ENCODE measurements at regions not wholly inside any gene's neighbourhood (a gene's known extent, or its start where the extent isn't known, plus 50 kb on each side); places are given as distances from the start of the nearest gene placed in this dataset.

DNA sequence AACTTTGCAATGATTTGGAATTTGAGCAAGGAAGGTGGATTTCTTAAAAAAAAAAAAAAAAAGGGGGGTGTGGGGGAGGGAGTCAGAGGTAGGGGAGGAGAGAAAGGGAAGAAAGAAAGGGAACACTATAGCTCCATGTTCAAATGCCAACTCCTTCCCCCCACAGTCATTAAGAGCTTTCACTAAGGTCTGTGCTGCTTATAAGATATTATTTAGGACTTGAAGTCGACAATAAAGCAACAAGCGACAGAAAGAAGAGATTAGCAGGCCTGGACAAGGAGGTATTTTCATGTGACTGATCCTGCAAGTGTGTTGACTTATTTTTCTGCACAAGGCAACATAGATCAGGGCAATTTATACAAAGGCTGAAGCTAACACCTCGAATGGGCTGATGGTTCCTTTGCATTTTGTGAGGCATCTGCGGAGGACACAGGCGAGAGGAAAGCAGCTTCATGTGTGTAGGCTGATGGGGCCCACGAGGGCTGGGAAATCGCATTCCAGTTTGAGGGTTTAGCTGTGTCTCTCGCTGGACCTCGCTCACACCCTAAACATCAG lies 382.0 kb downstream of the SOX11 start:
- no peaks in the 10 kb centered on the region for H4K20me1 ChIP-seq (ENCODE audit: insufficient read depth, low read length)
- peak overlapping the region; percentile 75 for H3K9ac ChIP-seq (ENCODE audit: low read length)
- no peaks in the 10 kb centered on the region for H3K36me3 ChIP-seq (ENCODE audit: insufficient read depth, low read length)
- H3K27ac Mint-ChIP-seq (ENCODE audit: unreplicated experiment), result peak overlapping the region; percentile 83
- no peak for TF ChIP-seq EZH2 (IDR thresholded peaks at IDR 0.05; ENCODE audit: insufficient read depth, low read length)
- no peak for TF ChIP-seq CTCF (IDR thresholded peaks at IDR 0.05; ENCODE audit: insufficient read depth, low read depth, low read length)
- no peaks in the 10 kb centered on the region for H3K36me3 Mint-ChIP-seq (ENCODE audit: low read depth, unreplicated experiment)
- no peaks in the 10 kb centered on the region for H3K9me3 ChIP-seq (ENCODE audit: insufficient read depth, low read depth, low read length)
- no peaks in the 10 kb centered on the region for H3K79me2 ChIP-seq (ENCODE audit: insufficient read depth, low read length)
- H3K4me3 ChIP-seq (ENCODE audit: insufficient read depth, low read depth, low read length), result peak overlapping the region; percentile 32
- H3K9me3 Mint-ChIP-seq (ENCODE audit: unreplicated experiment), result no peaks in the 10 kb centered on the region
- H3K4me3 Mint-ChIP-seq (ENCODE audit: unreplicated experiment), result no peak overlapping the region
- H3K27me3 ChIP-seq (ENCODE audit: insufficient read depth, low read length), result no peaks in the 10 kb centered on the region
- H3K4me2 ChIP-seq (ENCODE audit: low read length), result peak overlapping the region; percentile 82
- no peaks in the 10 kb centered on the region for H3K27me3 Mint-ChIP-seq (ENCODE audit: low read depth, unreplicated experiment)
- no peak for FAIRE-seq
- H3K27ac ChIP-seq (ENCODE audit: low read depth, low read length), result peak overlapping the region; percentile 89
- H3K4me1 ChIP-seq (ENCODE audit: insufficient read depth, low read length), result peaks cover 17% of the 10 kb centered on the region
- no peak for DNase-seq (ENCODE audit: low read depth)
- H2AFZ ChIP-seq (ENCODE audit: low read depth, low read length), result peak overlapping the region; percentile 80
- peaks cover 6% of the 10 kb centered on the region for H3K4me1 Mint-ChIP-seq (ENCODE audit: low read depth, unreplicated experiment)

- FAIRE-seq (no peak), DNase-seq (ENCODE audit: low read depth) (no peak)
- H3K9me3 ChIP-seq (ENCODE audit: insufficient read depth, low read depth, low read length), result no peaks in the 10 kb centered on the region
- TF ChIP-seq CTCF (IDR thresholded peaks at IDR 0.05; ENCODE audit: insufficient read depth, low read depth, low read length), result no peak
- TF ChIP-seq EZH2 (IDR thresholded peaks at IDR 0.05; ENCODE audit: insufficient read depth, low read length), result no peak
- no peaks in the 10 kb centered on the region for H3K79me2 ChIP-seq (ENCODE audit: insufficient read depth, low read length)
- H2AFZ ChIP-seq (ENCODE audit: low read depth, low read length), result no peak overlapping the region
- no peak overlapping the region for H3K4me2 ChIP-seq (ENCODE audit: low read length)
- no peaks in the 10 kb centered on the region for H3K36me3 ChIP-seq (ENCODE audit: insufficient read depth, low read length)
- no peak overlapping the region for H3K27ac Mint-ChIP-seq (ENCODE audit: unreplicated experiment)
- H3K4me3 ChIP-seq (ENCODE audit: insufficient read depth, low read depth, low read length), result no peak overlapping the region
- H3K4me1 Mint-ChIP-seq (ENCODE audit: low read depth, unreplicated experiment), result peaks cover 6% of the 10 kb centered on the region
- H3K4me3 Mint-ChIP-seq (ENCODE audit: unreplicated experiment), result no peak overlapping the region
- H3K27ac ChIP-seq (ENCODE audit: low read depth, low read length), result no peak overlapping the region
- H4K20me1 ChIP-seq (ENCODE audit: insufficient read depth, low read length), result no peaks in the 10 kb centered on the region
- no peaks in the 10 kb centered on the region for H3K9me3 Mint-ChIP-seq (ENCODE audit: unreplicated experiment)
- no peaks in the 10 kb centered on the region for H3K27me3 ChIP-seq (ENCODE audit: insufficient read depth, low read length)
- H3K4me1 ChIP-seq (ENCODE audit: insufficient read depth, low read length), result peaks cover 17% of the 10 kb centered on the region
- H3K36me3 Mint-ChIP-seq (ENCODE audit: low read depth, unreplicated experiment), result no peaks in the 10 kb centered on the region
- H3K27me3 Mint-ChIP-seq (ENCODE audit: low read depth, unreplicated experiment), result no peaks in the 10 kb centered on the region
- H3K9ac ChIP-seq (ENCODE audit: low read length), result no peak overlapping the region
Measured at GRCh38 chr2:6077585-6077984, 385.4 kb downstream of the SOX11 start.

- H3K4me1 Mint-ChIP-seq (ENCODE audit: low read depth, unreplicated experiment), result peaks cover 1% of the 10 kb centered on the region
- FAIRE-seq (no peak), DNase-seq (ENCODE audit: low read depth) (no peak)
- no peaks in the 10 kb centered on the region for H3K9me3 ChIP-seq (ENCODE audit: insufficient read depth, low read depth, low read length)
- no peak overlapping the region for H3K9ac ChIP-seq (ENCODE audit: low read length)
- H3K79me2 ChIP-seq (ENCODE audit: insufficient read depth, low read length), result no peaks in the 10 kb centered on the region
- H3K27ac Mint-ChIP-seq (ENCODE audit: unreplicated experiment), result no peak overlapping the region
- no peaks in the 10 kb centered on the region for H4K20me1 ChIP-seq (ENCODE audit: insufficient read depth, low read length)
- TF ChIP-seq CTCF (IDR thresholded peaks at IDR 0.05; ENCODE audit: insufficient read depth, low read depth, low read length), result no peak
- TF ChIP-seq EZH2 (IDR thresholded peaks at IDR 0.05; ENCODE audit: insufficient read depth, low read length), result no peak
- H3K27ac ChIP-seq (ENCODE audit: low read depth, low read length), result no peak overlapping the region
- H3K4me3 Mint-ChIP-seq (ENCODE audit: unreplicated experiment), result no peak overlapping the region
- H3K9me3 Mint-ChIP-seq (ENCODE audit: unreplicated experiment), result no peaks in the 10 kb centered on the region
- no peaks in the 10 kb centered on the region for H3K36me3 Mint-ChIP-seq (ENCODE audit: low read depth, unreplicated experiment)
- no peaks in the 10 kb centered on the region for H3K27me3 Mint-ChIP-seq (ENCODE audit: low read depth, unreplicated experiment)
- no peak overlapping the region for H2AFZ ChIP-seq (ENCODE audit: low read depth, low read length)
- no peaks in the 10 kb centered on the region for H3K27me3 ChIP-seq (ENCODE audit: insufficient read depth, low read length)
- no peak overlapping the region for H3K4me2 ChIP-seq (ENCODE audit: low read length)
- H3K4me3 ChIP-seq (ENCODE audit: insufficient read depth, low read depth, low read length), result no peak overlapping the region
- H3K4me1 ChIP-seq (ENCODE audit: insufficient read depth, low read length), result peaks cover 9% of the 10 kb centered on the region
- H3K36me3 ChIP-seq (ENCODE audit: insufficient read depth, low read length), result no peaks in the 10 kb centered on the region
Measured at GRCh38 chr2:6078414-6078813, 386.2 kb downstream of the SOX11 start.
